ENCODE measurements at regions not wholly inside any gene's neighbourhood (a gene's known extent, or its start where the extent isn't known, plus 50 kb on each side); places are given as distances from the start of the nearest gene placed in this dataset.

GRCh38 chr3:177331203-177331835 is 134.0 kb upstream of the TBL1XR1 start (continued):
- no peak for TF ChIP-seq MAX (IDR thresholded peaks at IDR 0.05)
- TF ChIP-seq NR2F2 (IDR thresholded peaks at IDR 0.05) = no peak

- 88% methylated on average over 2 of the region's 2 CpGs for WGBS
- Histone ChIP-seq H3K27me3 (ENCODE audit: control insufficient read depth in 4 of 4, insufficient read depth in 4 of 4, low read length in 3 of 4) (no peaks in the 10 kb centered on the region), H3K27ac (ENCODE audit: low read depth in 1 of 2, low read length in 2 of 2) (no peak overlapping the region), H3K4me3 (ENCODE audit: low read depth in 1 of 3, low read length in 3 of 3) (no peak overlapping the region), H3K36me3 (ENCODE audit: control insufficient read depth in 4 of 4, insufficient read depth in 3 of 4, low read depth in 1 of 4, low read length in 3 of 4) (no peaks in the 10 kb centered on the region), H3K9ac (ENCODE audit: low read depth in 1 of 2, low read length in 2 of 2) (no peak overlapping the region), H3K9me3 (ENCODE audit: control insufficient read depth in 4 of 4, low read length in 3 of 4) (no peaks in the 10 kb centered on the region), H3K4me1 (ENCODE audit: control insufficient read depth in 4 of 4, insufficient read depth in 4 of 4, low read length in 3 of 4) (no peaks in the 10 kb centered on the region)
- TF ChIP-seq ATF3 (IDR thresholded peaks at IDR 0.05) (no peak), SP1 (IDR thresholded peaks at IDR 0.05) (no peak), CTCF (IDR thresholded peaks at IDR 0.05; ENCODE audit: low read depth, low read length, missing input control) (no peak)
- DNase-seq (ENCODE audit: low spot score) = no peak
Measured at GRCh38 chr3:177332955-177333354, 135.7 kb upstream of the TBL1XR1 start.

- no peaks in the 10 kb centered on the region for H3K36me3 ChIP-seq (ENCODE audit: control insufficient read depth in 4 of 4, insufficient read depth in 3 of 4, low read depth in 1 of 4, low read length in 3 of 4)
- no peak for DNase-seq (ENCODE audit: low spot score)
- TF ChIP-seq RXRA (IDR thresholded peaks at IDR 0.05) (peak in 1 of 2 donors; percentile 9), GABPA (IDR thresholded peaks at IDR 0.05 in 1 of 2, conservative IDR thresholded peaks at IDR 0.05 in 1 of 2) (no peak), CTCF (IDR thresholded peaks at IDR 0.05; ENCODE audit: low read depth, low read length, missing input control) (no peak)
- no peak overlapping the region for H3K4me3 ChIP-seq (ENCODE audit: low read depth in 1 of 3, low read length in 3 of 3)
- 79% methylated on average over 7 of the region's 7 CpGs for WGBS
- H3K27ac ChIP-seq (ENCODE audit: low read depth in 1 of 2, low read length in 2 of 2) = no peak overlapping the region
- no peaks in the 10 kb centered on the region for H3K9me3 ChIP-seq (ENCODE audit: control insufficient read depth in 4 of 4, low read length in 3 of 4)
- H3K9ac ChIP-seq (ENCODE audit: low read depth in 1 of 2, low read length in 2 of 2) = no peak overlapping the region
- no peaks in the 10 kb centered on the region for H3K27me3 ChIP-seq (ENCODE audit: control insufficient read depth in 4 of 4, insufficient read depth in 4 of 4, low read length in 3 of 4)
- peaks cover 0 to 3% (median under 1%) of the 10 kb centered on the region in 4 donors for H3K4me1 ChIP-seq (ENCODE audit: control insufficient read depth in 4 of 4, insufficient read depth in 4 of 4, low read length in 3 of 4)
Measured at GRCh38 chr3:177333533-177334520, 136.5 kb upstream of the TBL1XR1 start.

GRCh38 chr3:177334803-177335202 is 137.5 kb upstream of the TBL1XR1 start:
- no peaks in the 10 kb centered on the region for H3K36me3 ChIP-seq (ENCODE audit: control insufficient read depth in 4 of 4, insufficient read depth in 3 of 4, low read depth in 1 of 4, low read length in 3 of 4)
- no peak overlapping the region for H3K9ac ChIP-seq (ENCODE audit: low read depth in 1 of 2, low read length in 2 of 2)
- 98% methylated on average over 5 of the region's 5 CpGs for WGBS
- H3K4me3 ChIP-seq (ENCODE audit: low read depth in 1 of 3, low read length in 3 of 3) = no peak overlapping the region
- H3K4me1 ChIP-seq (ENCODE audit: control insufficient read depth in 4 of 4, insufficient read depth in 4 of 4, low read length in 3 of 4) = peaks cover 0 to 4% (median 1%) of the 10 kb centered on the region in 4 donors
- no peak overlapping the region for H3K27ac ChIP-seq (ENCODE audit: low read depth in 1 of 2, low read length in 2 of 2)
- H3K9me3 ChIP-seq (ENCODE audit: control insufficient read depth in 4 of 4, low read length in 3 of 4) = no peaks in the 10 kb centered on the region
- no peaks in the 10 kb centered on the region for H3K27me3 ChIP-seq (ENCODE audit: control insufficient read depth in 4 of 4, insufficient read depth in 4 of 4, low read length in 3 of 4)
- DNase-seq (ENCODE audit: low spot score) = no peak
- TF ChIP-seq EGR1 (IDR thresholded peaks at IDR 0.05; ENCODE audit: low read depth in 2 of 2) (no peak), HNF4G (IDR thresholded peaks at IDR 0.05) (no peak), HNF4A (conservative IDR thresholded peaks at IDR 0.05) (no peak), RXRA (IDR thresholded peaks at IDR 0.05) (no peak), FOXA2 (IDR thresholded peaks at IDR 0.05) (no peak), NR2F2 (IDR thresholded peaks at IDR 0.05) (no peak), TAF1 (conservative IDR thresholded peaks at IDR 0.05) (no peak), JUND (IDR thresholded peaks at IDR 0.05) (no peak), YY1 (IDR thresholded peaks at IDR 0.05) (no peak), GABPA (IDR thresholded peaks at IDR 0.05 in 1 of 2, conservative IDR thresholded peaks at IDR 0.05 in 1 of 2) (no peak), SP1 (IDR thresholded peaks at IDR 0.05) (no peak), REST (IDR thresholded peaks at IDR 0.05) (no peak), RAD21 (IDR thresholded peaks at IDR 0.05) (no peak)
